ENCODE measurements at regions not wholly inside any gene's neighbourhood (a gene's known extent, or its start where the extent isn't known, plus 50 kb on each side); places are given as distances from the start of the nearest gene placed in this dataset.

DNA sequence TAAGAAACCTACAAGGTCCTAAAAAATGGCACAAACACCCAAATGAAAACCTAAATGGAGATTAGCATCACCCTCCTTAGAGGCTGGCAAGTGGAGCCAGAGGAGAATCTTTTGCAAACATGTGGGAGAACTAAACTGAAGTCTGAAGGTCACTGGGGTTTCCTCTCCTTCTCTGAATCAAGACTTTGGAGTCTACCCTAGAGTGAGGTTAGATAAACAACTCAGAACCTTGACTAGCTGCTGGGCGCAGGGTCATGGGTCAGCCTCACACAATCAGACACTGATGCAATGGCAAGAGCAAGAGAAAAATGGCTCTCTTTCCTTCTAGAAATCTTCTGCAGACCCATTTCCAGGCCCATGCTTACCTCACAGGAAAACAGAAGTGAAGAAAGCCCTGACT lies 165.8 kb downstream of the KCTD12 start:
- TF ChIP-seq, protein P1, sequence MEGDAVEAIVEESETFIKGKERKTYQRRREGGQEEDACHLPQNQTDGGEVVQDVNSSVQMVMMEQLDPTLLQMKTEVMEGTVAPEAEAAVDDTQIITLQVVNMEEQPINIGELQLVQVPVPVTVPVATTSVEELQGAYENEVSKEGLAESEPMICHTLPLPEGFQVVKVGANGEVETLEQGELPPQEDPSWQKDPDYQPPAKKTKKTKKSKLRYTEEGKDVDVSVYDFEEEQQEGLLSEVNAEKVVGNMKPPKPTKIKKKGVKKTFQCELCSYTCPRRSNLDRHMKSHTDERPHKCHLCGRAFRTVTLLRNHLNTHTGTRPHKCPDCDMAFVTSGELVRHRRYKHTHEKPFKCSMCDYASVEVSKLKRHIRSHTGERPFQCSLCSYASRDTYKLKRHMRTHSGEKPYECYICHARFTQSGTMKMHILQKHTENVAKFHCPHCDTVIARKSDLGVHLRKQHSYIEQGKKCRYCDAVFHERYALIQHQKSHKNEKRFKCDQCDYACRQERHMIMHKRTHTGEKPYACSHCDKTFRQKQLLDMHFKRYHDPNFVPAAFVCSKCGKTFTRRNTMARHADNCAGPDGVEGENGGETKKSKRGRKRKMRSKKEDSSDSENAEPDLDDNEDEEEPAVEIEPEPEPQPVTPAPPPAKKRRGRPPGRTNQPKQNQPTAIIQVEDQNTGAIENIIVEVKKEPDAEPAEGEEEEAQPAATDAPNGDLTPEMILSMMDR (optimal IDR thresholded peaks at IDR 0.05 in 1 of 3, IDR thresholded peaks at IDR 0.05 in 1 of 3, conservative IDR thresholded peaks at IDR 0.05 in 1 of 3; ENCODE audit: extremely low read depth in 1 of 3, insufficient read depth in 2 of 3, low read length in 3 of 3): no peak
- no peak for TF ChIP-seq EZH2 (IDR thresholded peaks at IDR 0.05; ENCODE audit: low read length)
